ENCODE measurements at regions not wholly inside any gene's neighbourhood (a gene's known extent, or its start where the extent isn't known, plus 50 kb on each side); places are given as distances from the start of the nearest gene placed in this dataset.

GRCh38 chr2:20509301-20509769 lies 62.5 kb downstream of the RHOB start:
- Mint-ChIP-seq H3K4me1 (no peaks in the 10 kb centered on the region), H3K27me3 (ENCODE audit: low read depth in 3 of 3) (peaks cover 2 to 6% (median 6%) of the 10 kb centered on the region in 3 donors), H3K36me3 (no peaks in the 10 kb centered on the region), H3K9me3 (peaks cover 0 to 3% (median 0%) of the 10 kb centered on the region in 7 donors), H3K27ac (peak overlapping the region in 1 of 7 donors; percentile 3), H3K4me3 (no peak overlapping the region)
- Histone ChIP-seq H3K27ac (ENCODE audit: low read depth in 1 of 2, low read length in 2 of 2) (no peak overlapping the region), H3K27me3 (ENCODE audit: control insufficient read depth in 2 of 2, insufficient read depth in 2 of 2, low read length in 2 of 2) (no peaks in the 10 kb centered on the region), H3K4me3 (replicated peaks in 1 of 3; ENCODE audit: low read depth in 2 of 3, low read length in 3 of 3) (no peak overlapping the region), H3K9ac (ENCODE audit: insufficient read depth, low read length, poor library complexity, severe bottlenecking) (no peak overlapping the region), H3K4me2 (replicated peaks; ENCODE audit: extremely low read depth, low read length, poor library complexity, severe bottlenecking) (no peak overlapping the region), H3K9me3 (replicated peaks in 1 of 2; ENCODE audit: control insufficient read depth in 1 of 2, insufficient read depth in 1 of 2, low read length in 2 of 2) (no peaks in the 10 kb centered on the region), H3K36me3 (replicated peaks in 1 of 2; ENCODE audit: control insufficient read depth in 1 of 2, insufficient read depth in 2 of 2, low read length in 2 of 2) (no peaks in the 10 kb centered on the region), H3K4me1 (ENCODE audit: control insufficient read depth in 1 of 2, insufficient read depth in 2 of 2, low read length in 2 of 2) (no peaks in the 10 kb centered on the region), H3K79me2 (ENCODE audit: insufficient read depth, low read length) (no peaks in the 10 kb centered on the region), H4K20me1 (ENCODE audit: insufficient read depth, low read length) (no peaks in the 10 kb centered on the region), H2AFZ (ENCODE audit: insufficient read depth, low read depth, low read length, poor library complexity, severe bottlenecking) (no peak overlapping the region)
- no peak for DNase-seq
- 97% methylated on average over 4 of the region's 6 CpGs for WGBS (ENCODE audit: insufficient coverage)
- intact Hi-C loops (cut with micrococcal nuclease) = no loop called here
- no peak for TF ChIP-seq CTCF (IDR thresholded peaks at IDR 0.05)

GRCh38 chr2:20509770-20510490 lies 63.1 kb downstream of the RHOB start:
- Histone ChIP-seq H3K9ac (ENCODE audit: insufficient read depth, low read length, poor library complexity, severe bottlenecking) (no peak overlapping the region), H3K27me3 (ENCODE audit: control insufficient read depth in 2 of 2, insufficient read depth in 2 of 2, low read length in 2 of 2) (no peaks in the 10 kb centered on the region), H3K36me3 (replicated peaks in 1 of 2; ENCODE audit: control insufficient read depth in 1 of 2, insufficient read depth in 2 of 2, low read length in 2 of 2) (no peaks in the 10 kb centered on the region), H4K20me1 (ENCODE audit: insufficient read depth, low read length) (no peaks in the 10 kb centered on the region), H3K4me3 (replicated peaks in 1 of 3; ENCODE audit: low read depth in 2 of 3, low read length in 3 of 3) (no peak overlapping the region), H3K4me2 (replicated peaks; ENCODE audit: extremely low read depth, low read length, poor library complexity, severe bottlenecking) (no peak overlapping the region), H3K79me2 (ENCODE audit: insufficient read depth, low read length) (no peaks in the 10 kb centered on the region), H2AFZ (ENCODE audit: insufficient read depth, low read depth, low read length, poor library complexity, severe bottlenecking) (no peak overlapping the region), H3K9me3 (replicated peaks in 1 of 2; ENCODE audit: control insufficient read depth in 1 of 2, insufficient read depth in 1 of 2, low read length in 2 of 2) (peaks cover 0 to 3% of the 10 kb centered on the region in 2 donors), H3K4me1 (ENCODE audit: control insufficient read depth in 1 of 2, insufficient read depth in 2 of 2, low read length in 2 of 2) (no peaks in the 10 kb centered on the region), H3K27ac (ENCODE audit: low read depth in 1 of 2, low read length in 2 of 2) (no peak overlapping the region)
- no peak overlapping the region for H3K4me3 Mint-ChIP-seq
- peaks cover 3 to 6% (median 6%) of the 10 kb centered on the region in 3 donors for H3K27me3 Mint-ChIP-seq (ENCODE audit: low read depth in 3 of 3)
- intact Hi-C loops (cut with micrococcal nuclease) = no loop called here
- 81% methylated on average over 3 of the region's 15 CpGs for whole genome bisulfite sequencing (ENCODE audit: insufficient coverage)
- H3K36me3 Mint-ChIP-seq = no peaks in the 10 kb centered on the region
- TF ChIP-seq CTCF (IDR thresholded peaks at IDR 0.05) = no peak
- DNase-seq = no peak
- H3K9me3 Mint-ChIP-seq = peaks cover 0 to 5% (median 3%) of the 10 kb centered on the region in 7 donors
- no peaks in the 10 kb centered on the region for H3K4me1 Mint-ChIP-seq
- H3K27ac Mint-ChIP-seq = peak overlapping the region in 2 of 7 donors; percentile 22 to 69
